K562 (cell line): ENCODE measurements at regions not wholly inside any gene's neighbourhood (a gene's known extent, or its start where the extent isn't known, plus 50 kb on each side); places are given as distances from the start of the nearest gene placed in this dataset.

Experiments used
- ATAC-seq: fragments of 200-7000 bp; cut with Tn5 transposase; 3 replicates; pipeline ENCODE4 v1.9.1; 2020; ENCODE audit warnings: moderate library complexity
- BruUV-seq: library from RNA; stranded (reverse); fragments of 400-500 nt; replicated peaks from 2 replicates; lab custom pipeline; 2021; lab: Mats Ljungman, UMichigan
- CTCF ChIA-PET: fragments of 300-600 bp; formaldehyde crosslinking; extraction: SDS; loops from one replicate; lab custom pipeline; 2021; ENCODE audit warnings: low intra/inter-chr PET ratio; lab: Yijun Ruan, JAX
- POLR2A ChIA-PET: fragments of 300-600, 350-650 bp; sonication (Branson Sonifier 250); formaldehyde crosslinking; extraction: SDS; loops from one replicate; lab custom pipeline; 2021; ENCODE audit warnings: antibody characterized with exemption, inconsistent platforms; lab: Yijun Ruan, JAX
- DNase-seq, 4 experiments: peaks; one replicate each; pipeline versions ENCODE4 v3.0.0 to v3.0.0-alpha.2; 2011 to 2018; ENCODE audit warnings: low spot score in 3 of 4, mixed read lengths in 3 of 4; ENCODE audit errors: extremely low read depth in 1 of 4
- FAIRE-seq: peaks from 2 replicates; lab custom pipeline; 2011; peaks lifted over from hg19 to GRCh38; lab: Jason Lieb, UNC
- H2AFZ ChIP-seq: 2 replicates; pipeline ENCODE4 v1.6.0; 2011; ENCODE audit warnings: low read depth, low read length, control low read depth, inconsistent platforms
- H3K27ac ChIP-seq: fragments of 200-600 bp; 3 replicates; pipeline ENCODE4 v1.8.0; 2011; ENCODE audit warnings: low read depth, mild to moderate bottlenecking, control low read depth, inconsistent platforms, low read length, moderate library complexity, mixed read lengths; ENCODE audit errors: extremely low read depth
- H3K27me3 ChIP-seq, 2 experiments: fragments of 300-600 bp in 1 of 2; 2 replicates in 1 of 2; 3 replicates in 1 of 2; pipeline versions ENCODE4 v1.6.0 to v1.8.0; 2011; ENCODE audit warnings: inconsistent platforms in 2 of 2, low read length in 2 of 2, mild to moderate bottlenecking in 1 of 2, mixed read lengths in 1 of 2, moderate library complexity in 1 of 2; ENCODE audit not compliant: control insufficient read depth in 2 of 2, insufficient read depth in 2 of 2
- H3K36me3 ChIP-seq: fragments of 300-600 bp; 3 replicates; pipeline ENCODE4 v1.8.0; 2011; ENCODE audit warnings: mild to moderate bottlenecking, low read length, inconsistent platforms; ENCODE audit not compliant: control insufficient read depth, insufficient read depth
- H3K4me1 ChIP-seq, 2 experiments: fragments of 200-600 bp in 1 of 2; replicated peaks in 1 of 2; 2 replicates in 1 of 2; 3 replicates in 1 of 2; pipeline versions ENCODE4 v1.5.1 to v1.8.0; 2011; ENCODE audit warnings: inconsistent platforms in 2 of 2, low read length in 2 of 2, mild to moderate bottlenecking in 1 of 2, mixed read lengths in 1 of 2, moderate library complexity in 1 of 2; ENCODE audit not compliant: control insufficient read depth in 2 of 2, insufficient read depth in 2 of 2
- H3K4me2 ChIP-seq: 2 replicates; pipeline ENCODE4 v1.6.1; 2011; ENCODE audit warnings: low read length, control low read depth, inconsistent platforms, mixed read lengths; ENCODE audit not compliant: insufficient read depth
- H3K4me3 ChIP-seq: fragments of 200-600 bp; sonication (generic), shearing (Covaris generic); 2 replicates; pipeline ENCODE4 v1.5.1; 2016; ENCODE audit warnings: control low read depth, inconsistent platforms
- H3K79me2 ChIP-seq: fragments of 200-600 bp; 3 replicates; pipeline ENCODE4 v1.8.0; 2011; ENCODE audit warnings: low read length, inconsistent platforms; ENCODE audit not compliant: control insufficient read depth, insufficient read depth
- H3K9ac ChIP-seq, 2 experiments: 2 replicates each; pipeline versions ENCODE4 v1.6.0 to v1.6.1; 2011; ENCODE audit warnings: low read depth in 2 of 2, low read length in 2 of 2, control low read depth in 1 of 2, inconsistent platforms in 1 of 2, mild to moderate bottlenecking in 1 of 2, mixed read lengths in 1 of 2; ENCODE audit not compliant: insufficient read depth in 1 of 2
- H3K9me1 ChIP-seq: one replicate; pipeline ENCODE4 v1.6.0; 2011; ENCODE audit warnings: inconsistent platforms, mild to moderate bottlenecking, low read length, moderate library complexity; ENCODE audit not compliant: control insufficient read depth, insufficient read depth
- H3K9me3 ChIP-seq: replicated peaks from 2 replicates; pipeline ENCODE4 v1.5.1; 2011; ENCODE audit warnings: low read depth, low read length, inconsistent platforms; ENCODE audit not compliant: control insufficient read depth, insufficient read depth
- H4K20me1 ChIP-seq: replicated peaks from 2 replicates; pipeline ENCODE4 v1.6.1; 2011; ENCODE audit warnings: low read length, inconsistent platforms, mixed read lengths; ENCODE audit not compliant: control insufficient read depth, insufficient read depth
- CEBPG ChIP-seq, 3 experiments: fragments of 200-800 bp in 1 of 3; sonication (Bioruptor generic) in 1 of 3; sonication (generic) in 1 of 3; formaldehyde crosslinking in 1 of 3; IDR thresholded peaks in 2 of 3; conservative IDR thresholded peaks in 1 of 3; 2 replicates each; pipeline versions ENCODE4 v1.6.1 to v1.8.0; 2016 to 2022; ENCODE audit warnings: missing compliant biosample characterization in 2 of 3, missing genetic modification characterization in 2 of 3, mild to moderate bottlenecking in 1 of 3, missing genetic modification reagents in 1 of 3
- DPF2 ChIP-seq: fragments of 450-650 bp; IDR thresholded peaks from 2 replicates; pipeline ENCODE4 v1.6.1; 2016
- FOS ChIP-seq: IDR thresholded peaks from 3 replicates; pipeline ENCODE4 v1.6.1; 2011; ENCODE audit not compliant: insufficient read length; ENCODE audit errors: extremely low read depth
- FOSL1 ChIP-seq: fragments of 200-800 bp; sonication (Bioruptor generic); conservative IDR thresholded peaks from 2 replicates; pipeline ENCODE4 v1.6.1; 2016; ENCODE audit warnings: missing genetic modification characterization, missing compliant biosample characterization
- MEF2D ChIP-seq: conservative IDR thresholded peaks from 2 replicates; pipeline ENCODE4 v1.6.1; 2016; ENCODE audit warnings: low read depth, missing genetic modification characterization, missing compliant biosample characterization
- NRF1 ChIP-seq, 2 experiments: fragments of 450-650 bp; IDR thresholded peaks in 1 of 2; conservative IDR thresholded peaks in 1 of 2; 2 replicates each; pipeline ENCODE4 v1.6.1; 2014; ENCODE audit warnings: mild to moderate bottlenecking in 2 of 2
- POLR2AphosphoS5 ChIP-seq: IDR thresholded peaks from 2 replicates; pipeline ENCODE4 v1.6.1; 2011; ENCODE audit warnings: mild to moderate bottlenecking, low read depth, low read length, moderate library complexity; ENCODE audit not compliant: control insufficient read depth, insufficient read depth
- ZNF174 ChIP-seq: fragments of 250-450 bp; sonication (Bioruptor Pico); IDR thresholded peaks from 2 replicates; pipeline ENCODE4 v1.4.0; 2020; ENCODE audit warnings: mild to moderate bottlenecking
- ZNF175 ChIP-seq: fragments of 200-800 bp; sonication (Bioruptor generic); IDR thresholded peaks from 2 replicates; pipeline ENCODE4 v1.6.1; 2016; ENCODE audit warnings: low read depth, mild to moderate bottlenecking, missing genetic modification characterization, missing compliant biosample characterization
- ZNF184 ChIP-seq: sonication (generic); formaldehyde crosslinking; IDR thresholded peaks from 2 replicates; pipeline ENCODE4 v1.5.0; 2020; ENCODE audit warnings: missing genetic modification reagents
- ZNF316 ChIP-seq: fragments of 450-650 bp; IDR thresholded peaks from 2 replicates; pipeline ENCODE4 v1.6.1; 2016
- ZNF696 ChIP-seq: fragments of 250-450 bp; sonication (Bioruptor Pico); conservative IDR thresholded peaks from 2 replicates; pipeline ENCODE4 v1.4.0; 2020; ENCODE audit warnings: mild to moderate bottlenecking, moderate library complexity
- ZNF707 ChIP-seq: fragments of 250-450 bp; sonication (Bioruptor Pico); conservative IDR thresholded peaks from 2 replicates; pipeline ENCODE4 v1.8.0; 2022; ENCODE audit warnings: inconsistent platforms, mild to moderate bottlenecking, moderate library complexity
- WGBS: fragments of 100-300 bp; shearing (Covaris generic); methylation state at CpG from one replicate; pipeline ENCODE4 v1.1.6; 2016; ENCODE audit warnings: low coverage, mixed read lengths; ENCODE audit not compliant: insufficient coverage; ENCODE audit errors: missing lambda C conversion rate; 5-methylcytosine and 5-hydroxymethylcytosine counted together
- in situ Hi-C: fragments of 300-500 bp; cut with MboI; formaldehyde crosslinking; loops from 4 replicates; pipeline ENCODE4 v1.15.0; 2018; ENCODE audit warnings: inconsistent platforms, mixed read lengths
- intact Hi-C: fragments of 100-400 bp; cut with micrococcal nuclease; formaldehyde crosslinking; loops from 2 replicates; pipeline ENCODE4 v1.14.2; 2022
- TF ChIP-seq, protein P1 (sequence below): sonication (generic); formaldehyde crosslinking; IDR thresholded peaks from 2 replicates; pipeline ENCODE4 v1.9.0; 2022; ENCODE audit warnings: mild to moderate bottlenecking, missing genetic modification reagents
- TF ChIP-seq, protein P2 (sequence below): fragments of 250-450 bp; sonication (Bioruptor Pico); IDR thresholded peaks from 2 replicates; pipeline ENCODE4 v1.8.0; 2022; ENCODE audit warnings: inconsistent platforms

DNA sequence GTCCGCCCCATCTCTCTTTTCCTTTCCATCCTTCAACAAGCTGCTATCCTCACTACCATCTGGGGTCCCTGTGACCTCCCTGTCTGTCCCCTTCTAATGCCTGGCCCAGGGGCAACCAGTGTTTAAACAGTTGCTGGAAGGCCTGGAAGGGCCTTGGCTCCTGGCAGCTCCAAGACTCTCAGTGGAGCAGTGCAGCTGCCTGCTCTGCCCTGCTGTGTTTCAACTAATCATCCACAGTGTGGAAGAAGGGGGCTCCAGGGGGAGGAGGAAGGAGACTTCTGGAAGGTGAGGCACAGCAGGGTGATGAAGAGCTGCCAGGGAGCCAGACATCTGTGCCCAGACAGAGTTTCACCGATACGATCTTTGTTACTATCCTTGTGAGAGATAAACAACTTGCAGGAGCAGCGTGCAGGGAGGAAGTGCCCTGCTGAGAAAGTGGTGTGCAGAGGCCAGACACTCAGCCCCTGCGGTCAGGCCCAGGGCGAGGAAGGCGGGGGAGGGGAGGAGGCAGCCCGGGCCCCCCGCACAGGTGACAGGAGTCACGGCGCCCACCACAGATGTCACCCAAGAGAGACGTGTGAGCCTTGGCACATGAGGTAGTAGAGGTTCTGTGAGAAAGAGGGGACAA, 1061.8 kb downstream of the BCL11B start:
- TF ChIP-seq, protein P1, sequence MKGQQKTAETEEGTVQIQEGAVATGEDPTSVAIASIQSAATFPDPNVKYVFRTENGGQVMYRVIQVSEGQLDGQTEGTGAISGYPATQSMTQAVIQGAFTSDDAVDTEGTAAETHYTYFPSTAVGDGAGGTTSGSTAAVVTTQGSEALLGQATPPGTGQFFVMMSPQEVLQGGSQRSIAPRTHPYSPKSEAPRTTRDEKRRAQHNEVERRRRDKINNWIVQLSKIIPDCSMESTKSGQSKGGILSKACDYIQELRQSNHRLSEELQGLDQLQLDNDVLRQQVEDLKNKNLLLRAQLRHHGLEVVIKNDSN (CRISPR knock-in tag): no peak
- no peak for TF ChIP-seq ZNF184
- no peak for TF ChIP-seq ZNF696 (CRISPR knock-in tag)
- no peak for TF ChIP-seq FOSL1
- no peak for TF ChIP-seq ZNF174 (CRISPR knock-in tag)
- TF ChIP-seq, protein P2, sequence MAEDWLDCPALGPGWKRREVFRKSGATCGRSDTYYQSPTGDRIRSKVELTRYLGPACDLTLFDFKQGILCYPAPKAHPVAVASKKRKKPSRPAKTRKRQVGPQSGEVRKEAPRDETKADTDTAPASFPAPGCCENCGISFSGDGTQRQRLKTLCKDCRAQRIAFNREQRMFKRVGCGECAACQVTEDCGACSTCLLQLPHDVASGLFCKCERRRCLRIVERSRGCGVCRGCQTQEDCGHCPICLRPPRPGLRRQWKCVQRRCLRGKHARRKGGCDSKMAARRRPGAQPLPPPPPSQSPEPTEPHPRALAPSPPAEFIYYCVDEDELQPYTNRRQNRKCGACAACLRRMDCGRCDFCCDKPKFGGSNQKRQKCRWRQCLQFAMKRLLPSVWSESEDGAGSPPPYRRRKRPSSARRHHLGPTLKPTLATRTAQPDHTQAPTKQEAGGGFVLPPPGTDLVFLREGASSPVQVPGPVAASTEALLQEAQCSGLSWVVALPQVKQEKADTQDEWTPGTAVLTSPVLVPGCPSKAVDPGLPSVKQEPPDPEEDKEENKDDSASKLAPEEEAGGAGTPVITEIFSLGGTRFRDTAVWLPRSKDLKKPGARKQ (CRISPR knock-in tag): no peak
- no peak for TF ChIP-seq ZNF175 (CRISPR knock-in tag)
- TF ChIP-seq FOS: no peak
- no peak for TF ChIP-seq POLR2AphosphoS5
- no peak for TF ChIP-seq NRF1 (conservative IDR thresholded peaks at IDR 0.05 in 1 of 2, IDR thresholded peaks at IDR 0.05 in 1 of 2)
- TF ChIP-seq MEF2D: no peak
- TF ChIP-seq ZNF707 (CRISPR knock-in tag): no peak
- TF ChIP-seq DPF2: no peak
- TF ChIP-seq ZNF316: no peak
- no peak for TF ChIP-seq CEBPG (CRISPR knock-in tag; IDR thresholded peaks at IDR 0.05)
- no peak for TF ChIP-seq CEBPG (tag; conservative IDR thresholded peaks at IDR 0.05 in 1 of 2, IDR thresholded peaks at IDR 0.05 in 1 of 2)
- no peaks in the 10 kb centered on the region for H3K79me2 ChIP-seq
- no peaks in the 10 kb centered on the region for H3K9me1 ChIP-seq
- no peak overlapping the region for H3K4me3 ChIP-seq
- no peaks in the 10 kb centered on the region for H4K20me1 ChIP-seq
- in situ Hi-C loops (no loop called here), intact Hi-C loops (no loop called here)
- H3K4me1 ChIP-seq: no peaks in the 10 kb centered on the region
- no peak for FAIRE-seq
- no peaks in the 10 kb centered on the region for H3K9me3 ChIP-seq
- no peaks in the 10 kb centered on the region for H3K36me3 ChIP-seq
- H3K27me3 ChIP-seq: no peaks in the 10 kb centered on the region
- CTCF ChIA-PET: no interaction called here
- no peak for DNase-seq
- 3% methylated on average over 8 of the region's 12 CpGs for WGBS
- H3K9ac ChIP-seq: no peak overlapping the region
- ATAC-seq: no peak
- no peak overlapping the region for H2AFZ ChIP-seq
- POLR2A ChIA-PET: no interaction called here
- no TSS peak for BruUV-seq
- H3K4me2 ChIP-seq: no peak overlapping the region
- no peak overlapping the region for H3K27ac ChIP-seq
